GM12891 (cell line): ENCODE measurements at regions not wholly inside any gene's neighbourhood (a gene's known extent, or its start where the extent isn't known, plus 50 kb on each side); places are given as distances from the start of the nearest gene placed in this dataset.

Source experiments
- POLR2A ChIP-seq: IDR thresholded peaks from 2 replicates; pipeline ENCODE4 v1.6.1; 2011; ENCODE audit warnings: low read depth, low read length, control low read depth
- SPI1 ChIP-seq: IDR thresholded peaks from 2 replicates; pipeline ENCODE4 v1.6.1; 2011; ENCODE audit warnings: low read depth, low read length, control low read depth

- TF ChIP-seq POLR2A: no peak
- no peak for TF ChIP-seq SPI1
Measured at GRCh38 chr3:127043041-127043641, 60.2 kb downstream of the PLXNA1 start.
